ENCODE measurements at regions not wholly inside any gene's neighbourhood (a gene's known extent, or its start where the extent isn't known, plus 50 kb on each side); places are given as distances from the start of the nearest gene placed in this dataset.

GRCh38 chr10:8705415-8705814 is 650.9 kb downstream of the GATA3 start:
- TF ChIP-seq EGR1 (IDR thresholded peaks at IDR 0.05; ENCODE audit: low read depth): no peak
- no peak for TF ChIP-seq TCF7L2 (IDR thresholded peaks at IDR 0.05; ENCODE audit: borderline replicate concordance, extremely low read depth, insufficient read depth, insufficient read length)
- POLR2A ChIA-PET: no interaction called here
- no peak overlapping the region for H3K27ac ChIP-seq (ENCODE audit: low read depth, low read length)

GRCh38 chr10:8712656-8713055 is 658.2 kb downstream of the GATA3 start:
- Histone ChIP-seq H3K4me2 (ENCODE audit: low read length) (no peak overlapping the region), H3K27me3 (ENCODE audit: insufficient read depth, low read length) (no peaks in the 10 kb centered on the region), H4K20me1 (ENCODE audit: insufficient read depth) (no peaks in the 10 kb centered on the region), H3K27ac (ENCODE audit: low read depth, low read length) (no peak overlapping the region), H2AFZ (ENCODE audit: low read depth, low read length, poor library complexity, severe bottlenecking) (no peak overlapping the region), H3K9me3 (ENCODE audit: control insufficient read depth in 1 of 2, insufficient read depth in 1 of 2, low read depth in 1 of 2, low read length in 2 of 2) (peaks cover 4 to 29% of the 10 kb centered on the region in 2 experiments; a peak in 2 of 4 replicates), H3K4me3 (replicated peaks in 1 of 2; ENCODE audit: low read depth in 1 of 2, low read length in 2 of 2) (no peak overlapping the region), H3K79me2 (ENCODE audit: insufficient read depth, low read length) (no peaks in the 10 kb centered on the region), H3K4me1 (ENCODE audit: control insufficient read depth in 1 of 2, insufficient read depth in 2 of 2, low read length in 2 of 2) (no peaks in the 10 kb centered on the region), H3K36me3 (ENCODE audit: control insufficient read depth in 1 of 2, insufficient read depth in 2 of 2, low read length in 2 of 2) (no peaks in the 10 kb centered on the region), H3K9ac (ENCODE audit: low read length) (no peak overlapping the region), H3K9me2 (ENCODE audit: insufficient read depth) (no peaks in the 10 kb centered on the region)
- ATAC-seq (no peak), DNase-seq (ENCODE audit: low read depth, low spot score) (no peak)
- intact Hi-C loops (cut with micrococcal nuclease): no loop called here
- ChIA-PET RAD21 (ENCODE audit: low non-redundant PET in 1 of 2, low total read pairs in 2 of 2, uncharacterized antibody in 2 of 2, unreplicated experiment in 2 of 2) (no interaction called here), POLR2A (no interaction called here), CTCF (no interaction called here)
- BruUV-seq (replicated peaks): no TSS peak
- TF ChIP-seq YY1 (IDR thresholded peaks at IDR 0.05; ENCODE audit: extremely low read depth, insufficient replicate concordance, low read depth, low read length): no peak
- TF ChIP-seq EGR1 (IDR thresholded peaks at IDR 0.05; ENCODE audit: low read depth): no peak
- no peak for TF ChIP-seq RAD21 (IDR thresholded peaks at IDR 0.05; ENCODE audit: low read depth)
- no peak for TF ChIP-seq SRF (IDR thresholded peaks at IDR 0.05; ENCODE audit: low read depth)
- no peak for TF ChIP-seq ATF3 (IDR thresholded peaks at IDR 0.05)
- TF ChIP-seq EZH2 (IDR thresholded peaks at IDR 0.05): no peak
- TF ChIP-seq CTCF (IDR thresholded peaks at IDR 0.05 in 2 of 3, conservative IDR thresholded peaks at IDR 0.05 in 1 of 3; ENCODE audit: borderline replicate concordance in 1 of 3, insufficient read depth in 1 of 3, low read depth in 2 of 3, low read length in 2 of 3): no peak
- no peak for TF ChIP-seq CEBPB (IDR thresholded peaks at IDR 0.05; ENCODE audit: low read depth)
- no peak for TF ChIP-seq EZH2phosphoT487 (IDR thresholded peaks at IDR 0.05; ENCODE audit: borderline replicate concordance)
- TF ChIP-seq JUND (IDR thresholded peaks at IDR 0.05): no peak
- TF ChIP-seq ZFX (IDR thresholded peaks at IDR 0.05): no peak
- TF ChIP-seq CBX3 (IDR thresholded peaks at IDR 0.05; ENCODE audit: low read depth): no peak
- no peak for TF ChIP-seq SP1 (IDR thresholded peaks at IDR 0.05; ENCODE audit: low read depth)
- TF ChIP-seq REST (IDR thresholded peaks at IDR 0.05; ENCODE audit: low read depth): no peak
- TF ChIP-seq TCF7L2 (IDR thresholded peaks at IDR 0.05; ENCODE audit: borderline replicate concordance, extremely low read depth, insufficient read depth, insufficient read length): no peak
- no peak for TF ChIP-seq MAX (IDR thresholded peaks at IDR 0.05)
- TF ChIP-seq POLR2AphosphoS5 (IDR thresholded peaks at IDR 0.05; ENCODE audit: low read depth, low read length): no peak

More at GRCh38 chr10:8705415-8705814, 650.9 kb downstream of the GATA3 start:
- intact Hi-C loops (cut with micrococcal nuclease): no loop called here
- H3K27me3 ChIP-seq (ENCODE audit: insufficient read depth, low read length): no peaks in the 10 kb centered on the region
- no peak for ATAC-seq
- DNase-seq (ENCODE audit: low read depth, low spot score): no peak
- H3K9me3 ChIP-seq (ENCODE audit: control insufficient read depth in 1 of 2, insufficient read depth in 1 of 2, low read depth in 1 of 2, low read length in 2 of 2): peaks cover 9 to 29% of the 10 kb centered on the region in 2 experiments; a peak in 3 of 4 replicates
- CTCF ChIA-PET: no interaction called here
- no peak overlapping the region for H3K4me3 ChIP-seq (replicated peaks in 1 of 2; ENCODE audit: low read depth in 1 of 2, low read length in 2 of 2)
- no peaks in the 10 kb centered on the region for H3K36me3 ChIP-seq (ENCODE audit: control insufficient read depth in 1 of 2, insufficient read depth in 2 of 2, low read length in 2 of 2)
- H3K79me2 ChIP-seq (ENCODE audit: insufficient read depth, low read length): no peaks in the 10 kb centered on the region
- H4K20me1 ChIP-seq (ENCODE audit: insufficient read depth): no peaks in the 10 kb centered on the region
- H2AFZ ChIP-seq (ENCODE audit: low read depth, low read length, poor library complexity, severe bottlenecking): no peak overlapping the region
- RAD21 ChIA-PET (ENCODE audit: low non-redundant PET in 1 of 2, low total read pairs in 2 of 2, uncharacterized antibody in 2 of 2, unreplicated experiment in 2 of 2): no interaction called here
- no peaks in the 10 kb centered on the region for H3K9me2 ChIP-seq (ENCODE audit: insufficient read depth)
- no peak overlapping the region for H3K9ac ChIP-seq (ENCODE audit: low read length)
- no peak overlapping the region for H3K4me2 ChIP-seq (ENCODE audit: low read length)
- no TSS peak for BruUV-seq (replicated peaks)
- no peaks in the 10 kb centered on the region for H3K4me1 ChIP-seq (ENCODE audit: control insufficient read depth in 1 of 2, insufficient read depth in 2 of 2, low read length in 2 of 2)

All from HCT116 (cell line).